Trophoblast cell (in vitro differentiated cells and primary cell): ENCODE measurements at regions not wholly inside any gene's neighbourhood (a gene's known extent, or its start where the extent isn't known, plus 50 kb on each side); places are given as distances from the start of the nearest gene placed in this dataset.
A peak's percentile ranks its signal among the peaks of the same experiment; 100 is the strongest.

Source experiments
- DNase-seq, 2 donors: peaks; one replicate each; pipeline ENCODE4 v3.0.0-alpha.2; 2016
- H2AFZ ChIP-seq: 2 replicates; pipeline ENCODE4 v1.6.1; 2013; ENCODE audit warnings: low read length, moderate library complexity, mild to moderate bottlenecking; ENCODE audit not compliant: insufficient read depth, poor library complexity
- H2AK5ac ChIP-seq: 2 replicates; pipeline ENCODE4 v1.6.1; 2013; ENCODE audit warnings: mild to moderate bottlenecking, low read length
- H2BK120ac ChIP-seq: 2 replicates; pipeline ENCODE4 v1.6.1; 2013; ENCODE audit warnings: low read length, mild to moderate bottlenecking, moderate library complexity; ENCODE audit not compliant: insufficient read depth, poor library complexity
- H2BK12ac ChIP-seq: 2 replicates; pipeline ENCODE4 v1.6.1; 2013; ENCODE audit warnings: mild to moderate bottlenecking, low read length, moderate library complexity
- H2BK5ac ChIP-seq: 2 replicates; pipeline ENCODE4 v1.6.1; 2013; ENCODE audit warnings: low read length, low read depth, moderate library complexity, mild to moderate bottlenecking; ENCODE audit not compliant: poor library complexity
- H3K14ac ChIP-seq: 2 replicates; pipeline ENCODE4 v1.6.1; 2013; ENCODE audit warnings: mild to moderate bottlenecking, low read length
- H3K18ac ChIP-seq: 2 replicates; pipeline ENCODE4 v1.6.1; 2013; ENCODE audit warnings: mild to moderate bottlenecking, low read length
- H3K23ac ChIP-seq: 2 replicates; pipeline ENCODE4 v1.6.1; 2013; ENCODE audit warnings: low read length
- H3K27ac ChIP-seq: 2 replicates; pipeline ENCODE4 v1.5.1; 2013; ENCODE audit warnings: low read depth, mild to moderate bottlenecking, inconsistent platforms, low read length, moderate library complexity
- H3K27me3 ChIP-seq: 2 replicates; pipeline ENCODE4 v1.6.1; 2013; ENCODE audit warnings: inconsistent platforms, mild to moderate bottlenecking, low read length, moderate library complexity; ENCODE audit not compliant: insufficient read depth
- H3K36me3 ChIP-seq, 2 experiments: 1 replicate in 1 of 2; 2 replicates in 1 of 2; pipeline ENCODE4 v1.6.1; 2013; ENCODE audit warnings: low read length in 2 of 2, mild to moderate bottlenecking in 2 of 2, moderate library complexity in 1 of 2; ENCODE audit not compliant: insufficient read depth in 2 of 2, control insufficient read depth in 1 of 2
- H3K4ac ChIP-seq: 2 replicates; pipeline ENCODE4 v1.6.1; 2013; ENCODE audit warnings: low read depth, mild to moderate bottlenecking, low read length, moderate library complexity
- H3K4me1 ChIP-seq, 2 experiments: 1 replicate in 1 of 2; 2 replicates in 1 of 2; pipeline ENCODE4 v1.6.1; 2013; ENCODE audit warnings: low read length in 2 of 2, mild to moderate bottlenecking in 2 of 2, moderate library complexity in 1 of 2; ENCODE audit not compliant: insufficient read depth in 2 of 2, control insufficient read depth in 1 of 2
- H3K4me2 ChIP-seq: 2 replicates; pipeline ENCODE4 v1.6.1; 2013; ENCODE audit warnings: inconsistent platforms, mild to moderate bottlenecking, low read length, moderate library complexity
- H3K4me3 ChIP-seq: 2 replicates; pipeline ENCODE4 v1.5.1; 2013; ENCODE audit warnings: mild to moderate bottlenecking, low read depth, low read length, inconsistent platforms
- H3K79me1 ChIP-seq: one replicate; pipeline ENCODE4 v1.6.1; 2013; ENCODE audit warnings: low read length
- H3K79me2 ChIP-seq: 2 replicates; pipeline ENCODE4 v1.6.1; 2013; ENCODE audit warnings: low read length, mild to moderate bottlenecking; ENCODE audit not compliant: control insufficient read depth, insufficient read depth, poor library complexity
- H3K9ac ChIP-seq: 2 replicates; pipeline ENCODE4 v1.6.1; 2013; ENCODE audit warnings: mild to moderate bottlenecking, low read length
- H3K9me3 ChIP-seq: 2 replicates; pipeline ENCODE4 v1.6.1; 2013; ENCODE audit warnings: low read depth, mild to moderate bottlenecking, control low read depth, inconsistent platforms, low read length; ENCODE audit not compliant: insufficient read depth
- H4K12ac ChIP-seq: 2 replicates; pipeline ENCODE4 v1.6.1; 2013; ENCODE audit warnings: low read depth, mild to moderate bottlenecking, low read length, moderate library complexity
- H4K8ac ChIP-seq: 2 replicates; pipeline ENCODE4 v1.6.1; 2013; ENCODE audit warnings: low read depth, mild to moderate bottlenecking, low read length, moderate library complexity
- H4K91ac ChIP-seq: one replicate; pipeline ENCODE4 v1.6.1; 2013; ENCODE audit warnings: low read depth, mild to moderate bottlenecking, low read length, moderate library complexity
- WGBS: extraction: QIAGEN DNeasy Blood & Tissue Kit; methylation state at CpG from one replicate; pipeline ENCODE4 v1.1.7; 2013; ENCODE audit warnings: missing lambda C conversion rate; ENCODE audit not compliant: insufficient read length, insufficient coverage; ENCODE audit errors: extremely low coverage; 5-methylcytosine and 5-hydroxymethylcytosine counted together

DNA sequence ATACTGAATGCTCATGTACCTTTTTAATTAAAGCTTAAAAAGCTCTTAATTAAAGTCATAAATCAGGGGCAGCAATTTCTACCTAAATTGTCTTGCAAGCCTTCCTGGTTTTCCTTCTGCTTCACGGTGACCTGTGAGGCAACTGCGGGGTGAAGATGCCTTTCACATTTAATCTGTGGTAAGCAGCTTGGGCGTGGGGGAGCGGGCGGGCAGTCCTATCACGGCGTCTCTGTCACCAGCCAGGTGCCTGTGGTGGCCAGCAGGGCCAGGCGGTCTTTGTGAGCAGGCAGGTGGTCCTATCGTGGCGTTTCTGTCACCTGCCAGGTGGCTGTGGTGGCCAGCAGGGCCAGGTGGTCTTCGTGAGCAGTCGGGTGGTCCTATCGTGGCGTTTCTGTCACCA is 269.2 kb upstream of the PPP2R2D start:
- no CpG with 5 or more reads among the region's 14 CpGs for WGBS
- Histone ChIP-seq H3K9ac (no peak overlapping the region), H3K18ac (no peak overlapping the region), H3K4ac (no peak overlapping the region), H3K14ac (no peak overlapping the region), H3K27ac (no peak overlapping the region), H3K23ac (no peak overlapping the region), H2BK5ac (no peak overlapping the region), H3K4me3 (no peak overlapping the region), H3K9me3 (peaks cover 2% of the 10 kb centered on the region), H2BK12ac (no peak overlapping the region), H3K4me1 (no peaks in the 10 kb centered on the region), H3K4me2 (no peak overlapping the region), H4K91ac (no peak overlapping the region), H2BK120ac (no peak overlapping the region), H3K79me2 (no peaks in the 10 kb centered on the region), H2AFZ (no peak overlapping the region), H4K12ac (no peak overlapping the region), H2AK5ac (no peak overlapping the region), H3K27me3 (no peaks in the 10 kb centered on the region), H3K36me3 (no peaks in the 10 kb centered on the region), H4K8ac (no peak overlapping the region), H3K79me1 (no peaks in the 10 kb centered on the region)
- DNase-seq, result no peak

GRCh38 chr10:131635564-131636015 is 265.2 kb upstream of the PPP2R2D start:
- Histone ChIP-seq H2AFZ (no peak overlapping the region), H3K9ac (no peak overlapping the region), H2BK12ac (no peak overlapping the region), H3K4me2 (no peak overlapping the region), H3K79me1 (no peaks in the 10 kb centered on the region), H2BK5ac (no peak overlapping the region), H4K91ac (no peak overlapping the region), H2AK5ac (no peak overlapping the region), H3K27ac (no peak overlapping the region), H3K4me3 (no peak overlapping the region), H3K18ac (no peak overlapping the region), H3K36me3 (no peaks in the 10 kb centered on the region), H3K79me2 (no peaks in the 10 kb centered on the region), H2BK120ac (no peak overlapping the region), H3K23ac (no peak overlapping the region), H3K27me3 (no peaks in the 10 kb centered on the region), H3K4ac (no peak overlapping the region), H4K12ac (no peak overlapping the region), H3K4me1 (peaks cover 0 to 7% of the 10 kb centered on the region in 2 experiments), H4K8ac (no peak overlapping the region), H3K9me3 (peaks cover 17% of the 10 kb centered on the region), H3K14ac (no peak overlapping the region)
- DNase-seq, result no peak
- no CpG with 5 or more reads among the region's 3 CpGs for WGBS

DNA sequence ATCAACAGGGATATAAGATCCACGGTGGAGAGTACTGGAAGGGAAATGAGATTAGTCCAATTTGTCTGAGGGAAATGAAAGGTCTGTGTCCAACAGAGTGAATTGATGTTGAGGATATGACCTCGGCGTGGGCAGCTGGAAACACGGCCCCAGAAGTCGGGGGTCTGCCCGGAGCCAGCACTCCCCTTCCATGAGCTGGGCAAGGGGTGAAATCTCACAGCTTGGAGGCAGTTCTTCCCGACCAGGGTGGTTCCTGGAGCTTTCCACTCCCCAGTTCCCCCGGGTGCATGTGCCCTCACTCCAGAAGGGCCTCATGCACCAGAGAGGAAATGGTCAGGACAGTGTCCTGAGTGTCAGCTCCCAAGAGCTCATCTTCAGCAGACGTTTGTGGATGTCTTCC is 264.7 kb upstream of the PPP2R2D start:
- WGBS, result no CpG with 5 or more reads among the region's 9 CpGs
- H3K36me3 ChIP-seq, result no peaks in the 10 kb centered on the region
- H3K23ac ChIP-seq, result no peak overlapping the region

DNA sequence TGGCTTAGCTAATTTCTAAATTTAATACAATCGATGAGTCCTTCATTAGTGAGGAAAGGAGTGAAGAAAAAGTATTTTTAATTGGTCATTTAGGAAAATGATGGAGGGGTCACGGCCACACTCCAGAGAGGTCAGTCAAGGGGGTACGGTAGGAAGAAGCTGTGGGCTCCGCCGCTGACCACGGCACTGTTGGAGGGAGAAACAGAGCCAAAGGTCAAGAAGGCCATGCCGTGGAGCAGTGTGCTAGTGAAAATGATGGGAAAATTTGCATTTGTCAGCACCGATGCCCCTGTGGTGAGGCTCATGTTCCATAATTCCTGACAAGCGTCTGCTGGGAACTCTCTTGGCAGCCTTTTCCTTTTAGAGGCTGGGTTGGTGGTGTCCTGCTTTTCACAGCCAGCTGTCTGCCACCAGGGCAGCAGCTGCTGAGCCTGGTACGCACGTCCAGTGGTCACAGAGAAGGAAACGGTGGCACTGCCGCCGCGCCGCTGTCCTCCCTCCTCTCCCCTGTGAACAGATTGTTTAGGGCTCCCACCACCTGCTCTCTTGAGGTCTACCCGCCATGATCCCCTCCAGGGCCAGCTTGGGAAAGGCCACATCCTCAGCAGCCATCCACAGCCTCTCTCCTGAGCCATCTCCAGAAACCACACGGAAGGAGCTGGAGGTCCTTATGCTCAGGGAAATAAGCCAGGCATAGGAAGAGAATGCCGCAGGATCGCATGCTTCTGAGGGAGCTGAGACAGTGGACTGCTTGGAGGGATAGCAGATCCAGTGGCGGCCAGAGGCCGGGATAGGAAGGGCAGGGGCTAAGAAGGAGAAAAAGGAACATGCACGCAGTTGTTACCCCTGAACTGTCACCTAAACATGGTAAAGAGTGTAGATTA is 263.7 kb upstream of the PPP2R2D start:
- Histone ChIP-seq H4K91ac (peak overlapping the region; percentile 8), H3K14ac (no peak overlapping the region), H3K4me3 (no peak overlapping the region), H3K79me1 (no peaks in the 10 kb centered on the region), H3K27me3 (no peaks in the 10 kb centered on the region), H3K4ac (no peak overlapping the region), H4K12ac (no peak overlapping the region), H3K9me3 (peaks cover 15% of the 10 kb centered on the region), H2BK120ac (no peak overlapping the region), H3K9ac (no peak overlapping the region), H2BK5ac (no peak overlapping the region), H3K4me2 (no peak overlapping the region), H3K23ac (no peak overlapping the region), H3K4me1 (peaks cover 0 to 7% of the 10 kb centered on the region in 2 experiments), H3K18ac (no peak overlapping the region), H2AFZ (no peak overlapping the region), H3K27ac (no peak overlapping the region), H3K79me2 (no peaks in the 10 kb centered on the region), H3K36me3 (no peaks in the 10 kb centered on the region), H2BK12ac (no peak overlapping the region), H2AK5ac (peak overlapping the region; percentile 47), H4K8ac (no peak overlapping the region)
- WGBS, result 100% methylated on average over 1 of the region's 23 CpGs
- no peak for DNase-seq

More for the DNA sequence above, 264.7 kb upstream of the PPP2R2D start:
- H3K14ac ChIP-seq, result no peak overlapping the region
- H3K4ac ChIP-seq, result no peak overlapping the region
- H4K8ac ChIP-seq, result no peak overlapping the region
- peaks cover 0 to 7% of the 10 kb centered on the region in 2 experiments for H3K4me1 ChIP-seq
- no peak overlapping the region for H2BK5ac ChIP-seq
- H3K18ac ChIP-seq, result no peak overlapping the region
- H3K9ac ChIP-seq, result no peak overlapping the region
- no peak overlapping the region for H2AFZ ChIP-seq
- H3K4me3 ChIP-seq, result no peak overlapping the region
- no peak overlapping the region for H3K4me2 ChIP-seq
- H2AK5ac ChIP-seq, result no peak overlapping the region
- no peak overlapping the region for H2BK120ac ChIP-seq
- no peak overlapping the region for H4K12ac ChIP-seq
- peaks cover 17% of the 10 kb centered on the region for H3K9me3 ChIP-seq
- H3K27ac ChIP-seq, result no peak overlapping the region
- no peak for DNase-seq
- H3K79me2 ChIP-seq, result no peaks in the 10 kb centered on the region
- no peak overlapping the region for H2BK12ac ChIP-seq
- peak overlapping the region; percentile 16 for H4K91ac ChIP-seq
- no peaks in the 10 kb centered on the region for H3K27me3 ChIP-seq
- no peaks in the 10 kb centered on the region for H3K79me1 ChIP-seq
